Stimulated activated naive CD8-positive, alpha-beta T cell treated with anti-CD3 and anti-CD28 coated beads, Interleukin-15, Interleukin-2, amounts not matched to agents 100 U/mL and 50 U/mL, for 24 hours (primary cell): ENCODE measurements at regions not wholly inside any gene's neighbourhood (a gene's known extent, or its start where the extent isn't known, plus 50 kb on each side); places are given as distances from the start of the nearest gene placed in this dataset.

Experiments
- ATAC-seq: fragments of 150-1000 bp; cut with Tn5 transposase; one replicate; pipeline ENCODE4 v1.10.0; 2021
- DNase-seq: peaks from one replicate; pipeline ENCODE4 v3.0.0; 2021

DNA sequence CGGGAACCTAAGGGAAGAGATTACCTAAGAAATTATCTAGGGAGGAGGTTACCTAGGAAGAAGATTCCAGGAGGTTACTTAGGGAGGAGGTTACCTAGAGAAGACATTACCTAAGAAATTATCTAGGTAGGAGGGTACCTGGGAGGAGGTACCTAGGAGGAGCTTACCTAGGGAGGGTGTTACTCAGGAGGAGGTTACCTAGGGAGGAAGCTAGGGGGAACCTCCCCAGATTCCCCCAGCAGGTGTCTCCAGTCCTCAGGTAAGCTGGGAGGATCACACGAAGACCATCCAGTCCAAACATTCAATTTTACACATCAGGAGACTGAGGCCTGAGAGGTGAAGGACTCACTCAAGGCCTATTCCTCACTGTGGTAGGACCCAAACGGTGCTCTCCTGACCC is 482.8 kb downstream of the TBC1D22A start:
- no peak for ATAC-seq
- no peak for DNase-seq

DNA sequence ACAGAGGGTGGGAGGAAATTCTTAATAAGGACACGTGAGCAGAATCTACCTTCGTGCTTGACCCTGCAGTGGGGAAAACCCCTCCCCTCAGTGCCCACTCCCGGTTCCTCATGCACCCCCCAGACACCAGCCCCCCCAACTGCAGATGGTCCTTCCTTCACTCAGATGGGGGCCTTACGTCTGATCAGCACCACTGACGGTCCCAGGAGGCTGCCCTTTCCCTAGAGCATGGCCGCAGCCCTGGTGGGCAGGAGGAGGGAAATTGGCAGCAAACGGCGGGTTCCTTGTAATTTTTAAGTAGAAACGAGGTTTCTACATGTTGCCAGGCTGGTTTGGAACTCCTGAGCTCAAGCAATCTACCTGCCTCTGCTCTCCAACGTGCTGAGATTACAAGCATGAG is 477.7 kb downstream of the TBC1D22A start:
- DNase-seq (no peak), ATAC-seq (no peak)

DNA sequence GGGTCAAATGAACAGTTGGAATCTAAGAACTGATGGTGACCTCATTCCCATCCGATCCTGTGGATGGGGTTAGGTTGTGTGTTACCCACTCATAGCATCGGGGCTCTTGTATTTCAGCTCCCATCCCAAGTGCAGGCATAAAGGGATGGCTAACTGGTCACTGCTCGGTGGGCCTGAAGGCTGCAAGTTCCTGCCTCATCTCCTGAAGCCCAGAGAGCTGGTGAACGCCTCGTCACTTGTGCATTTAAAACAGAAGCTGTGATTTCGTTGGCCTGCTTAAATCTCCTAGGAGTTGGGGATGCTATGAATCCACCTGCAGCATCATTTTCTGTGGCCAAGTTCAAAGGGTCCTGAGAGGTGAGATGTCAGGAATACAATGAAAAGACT is 477.0 kb downstream of the TBC1D22A start:
- no peak for DNase-seq
- ATAC-seq, result no peak

DNA sequence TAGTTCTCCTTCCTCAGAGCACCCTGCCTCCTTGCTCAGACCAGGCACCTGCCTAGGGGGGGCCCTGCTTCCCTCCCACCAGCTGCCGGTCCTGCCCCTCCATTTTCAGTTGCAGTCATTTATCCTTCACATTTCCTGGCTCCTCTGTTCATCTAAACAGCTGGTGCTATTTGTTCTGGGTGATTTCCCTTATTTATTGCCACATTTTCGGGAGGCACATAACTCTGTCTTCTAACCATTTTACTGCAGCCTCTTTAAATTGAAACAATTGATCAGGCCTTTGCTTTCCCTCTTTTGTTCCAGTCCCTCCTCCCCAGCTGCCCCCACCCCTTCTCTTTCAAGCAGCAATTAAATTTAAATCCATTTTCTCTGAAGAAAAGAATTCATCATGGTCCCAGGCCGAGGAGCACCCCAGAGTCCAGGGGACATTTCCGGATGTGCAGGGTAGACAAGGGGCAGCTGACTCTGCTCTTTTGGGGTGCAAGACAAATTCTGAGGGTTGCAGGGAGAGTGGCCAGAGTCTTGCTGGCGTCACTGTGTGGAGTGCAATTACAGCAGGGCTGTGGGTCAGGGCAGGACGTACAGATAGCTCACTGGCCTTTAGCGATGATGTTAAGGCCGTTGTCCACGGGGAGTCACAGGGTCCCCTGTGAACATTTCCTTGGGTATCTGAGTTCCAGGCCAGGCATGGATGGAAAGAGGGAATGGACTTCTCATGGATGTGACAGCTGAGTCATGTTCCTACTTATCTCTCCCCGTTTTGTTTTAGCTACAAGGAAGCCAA is 476.4 kb downstream of the TBC1D22A start:
- ATAC-seq (no peak), DNase-seq (no peak)

DNA sequence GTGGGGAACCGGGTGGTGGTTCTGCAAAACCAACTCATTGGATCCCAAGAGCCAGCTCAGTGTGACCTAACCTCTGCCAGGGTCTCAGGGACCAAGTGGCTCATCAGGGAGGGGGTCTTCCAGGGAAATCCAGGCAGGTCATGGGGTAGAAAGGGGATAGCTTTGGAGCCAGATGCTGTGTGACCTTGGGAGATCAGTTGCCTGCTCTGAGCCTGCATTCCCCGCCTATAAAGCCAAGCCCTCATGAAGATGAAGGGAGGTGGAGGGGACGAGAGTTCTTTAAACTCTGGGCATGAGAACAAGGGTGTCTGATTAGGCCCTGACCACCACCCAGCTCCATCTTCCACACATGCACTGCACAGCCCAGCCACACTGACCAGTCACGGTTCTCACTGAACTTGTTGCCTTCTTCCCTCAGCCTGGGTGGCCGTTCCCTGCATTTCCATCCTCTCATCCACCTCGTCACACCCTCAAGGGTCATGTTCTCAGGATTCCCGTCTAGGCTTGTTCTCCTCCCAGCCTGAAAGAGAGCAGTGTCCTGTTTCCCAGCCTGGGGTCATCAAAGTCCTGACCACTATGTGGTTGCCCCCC is 475.5 kb downstream of the TBC1D22A start:
- DNase-seq (no peak), ATAC-seq (no peak)

DNA sequence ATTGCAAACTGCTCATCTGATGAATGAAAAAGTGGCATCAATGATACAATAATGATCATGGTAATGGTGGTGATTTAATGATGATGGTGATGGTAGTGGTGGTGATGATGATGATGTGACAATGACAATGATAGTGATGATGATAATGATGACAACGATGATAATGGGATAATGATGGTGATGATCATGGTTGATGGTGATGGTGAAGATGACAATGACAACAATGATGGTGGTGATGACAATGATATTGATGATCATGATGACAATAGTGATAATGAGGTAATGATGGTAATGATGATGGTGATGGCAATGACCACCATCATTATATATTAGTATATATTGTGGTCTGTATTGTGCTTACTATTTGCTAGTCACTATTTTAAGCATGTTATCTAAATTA is 474.3 kb downstream of the TBC1D22A start:
- DNase-seq, result no peak
- no peak for ATAC-seq

DNA sequence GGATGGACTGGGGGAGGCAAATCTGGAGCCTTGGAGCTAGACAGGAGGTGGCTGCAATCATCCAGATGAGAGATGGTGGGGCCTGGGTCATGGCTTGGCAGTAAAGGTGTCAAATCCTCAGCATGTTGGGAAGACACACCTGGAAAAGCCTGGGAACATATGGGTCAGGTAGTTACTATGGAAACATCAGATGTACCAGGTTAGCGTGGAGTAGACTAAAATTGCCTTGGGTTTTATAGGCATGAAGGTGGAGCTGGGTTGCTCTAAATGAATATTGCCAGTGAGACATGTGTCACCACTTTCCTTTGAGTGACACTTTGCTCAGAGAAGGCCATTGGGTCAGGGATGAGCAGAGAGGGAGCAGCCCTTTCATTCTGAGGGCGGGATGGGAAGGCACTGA is 473.7 kb downstream of the TBC1D22A start:
- ATAC-seq (no peak), DNase-seq (no peak)

DNA sequence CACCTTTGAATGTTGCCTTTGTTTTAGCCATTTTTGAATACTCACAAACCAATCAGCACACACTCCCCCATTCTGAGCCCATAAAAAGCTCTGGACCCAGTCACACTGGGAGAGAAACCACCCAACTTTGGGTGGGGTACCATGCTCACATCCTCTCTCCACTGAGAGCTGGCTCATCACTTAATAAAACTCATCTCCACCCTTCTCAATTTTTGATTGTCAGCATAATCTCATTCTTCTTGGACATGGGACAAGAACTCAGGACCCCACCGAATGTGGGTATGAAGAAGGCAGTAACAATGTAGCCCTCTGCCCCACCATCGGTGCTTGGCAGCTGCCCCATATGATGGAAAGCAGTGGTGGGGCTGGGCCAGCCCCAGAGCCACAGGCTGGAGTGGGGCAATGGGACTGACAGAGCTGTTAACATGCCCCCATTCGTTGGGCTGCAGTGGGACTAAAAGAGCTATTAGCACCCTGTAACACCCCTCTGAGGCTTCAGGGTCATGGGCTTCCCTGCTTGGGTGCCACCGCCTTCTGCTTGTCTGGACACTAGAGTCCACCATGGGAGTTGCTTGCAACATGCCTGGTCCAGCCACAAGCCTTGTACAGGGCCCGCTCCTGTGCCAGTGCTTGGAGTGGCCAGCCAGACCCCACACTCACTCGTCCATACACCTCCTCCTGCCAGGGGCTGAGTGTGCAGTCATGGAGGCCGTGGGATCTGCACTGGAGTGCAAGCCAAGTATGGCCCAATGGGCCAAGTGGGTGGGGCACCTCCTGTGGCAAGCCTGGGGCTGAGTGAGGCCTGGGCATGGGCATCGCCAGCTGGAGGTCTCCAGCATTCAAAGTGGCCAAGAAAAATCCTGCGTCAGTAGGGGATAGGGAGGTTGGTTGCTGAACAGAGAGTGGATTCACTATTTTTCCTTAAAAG is 471.1 kb downstream of the TBC1D22A start:
- ATAC-seq (no peak), DNase-seq (no peak)

DNA sequence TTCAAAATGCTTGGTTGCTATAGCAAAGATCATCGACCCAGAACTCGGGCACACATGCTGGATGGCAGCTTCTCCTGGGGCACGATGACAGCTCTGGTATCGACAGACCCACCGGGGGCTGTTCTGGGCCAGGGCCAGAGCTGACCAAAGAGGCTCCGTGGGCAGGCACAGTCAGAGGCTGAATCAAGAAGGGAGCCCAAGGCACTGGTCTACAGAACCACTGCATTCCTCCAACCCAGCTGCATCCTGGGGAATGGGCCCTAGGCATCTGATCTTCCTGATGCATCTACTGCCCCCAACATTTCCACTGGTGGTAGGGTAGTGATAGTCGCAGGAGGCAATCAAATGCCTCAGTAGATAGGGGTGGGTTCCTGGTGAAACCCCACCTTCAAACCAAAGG is 470.3 kb downstream of the TBC1D22A start:
- ATAC-seq (no peak), DNase-seq (no peak)

DNA sequence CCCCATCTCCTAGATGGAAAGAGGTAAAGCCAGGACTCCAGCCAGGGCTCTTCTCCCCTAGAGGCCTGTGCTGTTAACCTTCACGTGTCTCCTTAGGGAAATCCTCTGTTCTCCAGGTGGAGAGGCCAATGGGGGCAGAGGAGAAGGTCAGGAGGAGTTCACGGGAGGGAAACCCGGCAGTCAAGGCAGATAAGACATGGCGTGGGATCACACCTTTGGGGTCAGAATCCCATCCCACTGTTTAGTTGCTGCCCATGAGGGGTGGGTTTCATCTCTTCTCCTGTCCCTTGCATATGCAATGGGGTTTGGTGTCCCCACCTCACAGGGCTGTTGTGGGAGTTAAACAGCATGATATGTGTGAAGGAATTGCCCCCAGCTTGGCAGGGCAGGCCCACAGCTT is 469.7 kb downstream of the TBC1D22A start:
- no peak for ATAC-seq
- DNase-seq, result no peak

DNA sequence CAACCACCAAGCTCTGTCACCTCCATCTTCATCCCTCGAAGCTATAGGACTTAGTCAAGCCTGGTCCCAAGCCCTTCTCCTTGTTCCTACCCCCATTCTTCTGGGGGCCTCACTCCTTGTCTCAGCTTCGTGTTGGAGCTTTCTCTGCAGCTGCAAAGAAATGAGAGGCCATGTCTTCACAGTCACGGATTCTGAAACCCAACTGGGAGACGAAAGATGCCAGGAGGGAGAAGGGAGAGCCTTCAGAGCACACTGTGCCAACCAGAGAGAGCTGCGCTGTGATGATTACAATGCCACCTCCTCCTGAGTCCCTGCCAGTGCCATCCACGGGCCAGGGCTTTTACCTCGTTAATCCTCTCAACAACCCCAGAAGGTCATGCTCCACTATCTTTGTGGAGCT is 469.3 kb downstream of the TBC1D22A start:
- ATAC-seq, result no peak

DNA sequence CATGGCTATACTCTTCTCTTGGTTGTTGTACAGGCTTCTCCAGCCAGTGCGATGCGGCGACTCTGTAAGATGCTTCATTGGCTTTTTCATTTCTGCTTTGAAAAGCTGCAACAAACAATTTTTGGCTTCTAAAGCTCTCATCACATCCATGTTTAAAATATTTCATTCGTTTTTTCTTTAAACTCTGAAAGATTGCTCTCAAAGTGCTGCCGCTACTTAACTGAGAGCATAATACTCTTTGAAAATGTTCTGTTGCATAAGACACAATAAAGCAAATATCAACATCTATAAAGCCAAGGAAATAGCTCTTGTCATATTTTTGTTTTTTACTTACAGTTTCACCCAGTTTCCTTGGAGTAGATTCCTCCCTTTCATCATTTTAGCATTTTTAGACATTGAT is 468.3 kb downstream of the TBC1D22A start:
- DNase-seq, result no peak
- ATAC-seq, result no peak

More for the DNA sequence above, 469.3 kb downstream of the TBC1D22A start:
- DNase-seq, result no peak

DNA sequence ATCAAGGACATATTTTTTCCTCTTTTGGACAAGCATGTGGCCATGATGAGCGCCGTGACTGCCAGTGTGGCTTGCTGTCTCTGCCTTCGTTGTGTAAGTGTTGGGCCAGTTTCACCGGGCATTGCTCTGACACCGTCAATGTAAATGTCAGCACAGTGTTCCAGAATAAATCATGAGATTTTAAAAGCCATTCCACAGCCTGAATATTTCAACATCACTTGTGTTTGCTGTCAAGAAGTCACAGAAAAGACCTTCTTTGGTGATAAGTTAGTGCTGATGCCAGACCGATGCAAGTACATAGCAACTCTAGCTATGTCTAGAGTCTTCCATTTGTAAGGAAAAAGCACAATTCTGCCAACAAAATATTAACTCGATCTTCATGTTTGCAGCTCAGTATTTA is 467.8 kb downstream of the TBC1D22A start:
- ATAC-seq (no peak), DNase-seq (no peak)

DNA sequence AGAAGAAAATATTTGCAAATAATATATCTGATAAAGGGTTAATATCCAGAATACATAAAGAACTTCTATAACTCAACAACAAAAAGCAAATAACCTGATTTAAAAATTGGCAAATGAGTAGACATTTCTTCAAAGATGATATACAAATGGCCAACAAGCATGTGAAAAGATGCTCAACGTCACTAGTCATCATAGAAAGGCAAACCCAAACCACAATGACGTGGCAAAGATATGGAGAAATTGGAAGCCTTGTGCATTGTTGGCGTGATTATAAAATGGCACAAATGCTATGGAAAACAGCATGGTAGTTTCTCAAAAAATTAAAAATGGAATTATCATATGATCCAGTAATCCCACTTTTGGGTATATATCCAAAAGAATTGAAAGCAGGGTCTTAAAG is 466.3 kb downstream of the TBC1D22A start:
- no peak for DNase-seq
- no peak for ATAC-seq

DNA sequence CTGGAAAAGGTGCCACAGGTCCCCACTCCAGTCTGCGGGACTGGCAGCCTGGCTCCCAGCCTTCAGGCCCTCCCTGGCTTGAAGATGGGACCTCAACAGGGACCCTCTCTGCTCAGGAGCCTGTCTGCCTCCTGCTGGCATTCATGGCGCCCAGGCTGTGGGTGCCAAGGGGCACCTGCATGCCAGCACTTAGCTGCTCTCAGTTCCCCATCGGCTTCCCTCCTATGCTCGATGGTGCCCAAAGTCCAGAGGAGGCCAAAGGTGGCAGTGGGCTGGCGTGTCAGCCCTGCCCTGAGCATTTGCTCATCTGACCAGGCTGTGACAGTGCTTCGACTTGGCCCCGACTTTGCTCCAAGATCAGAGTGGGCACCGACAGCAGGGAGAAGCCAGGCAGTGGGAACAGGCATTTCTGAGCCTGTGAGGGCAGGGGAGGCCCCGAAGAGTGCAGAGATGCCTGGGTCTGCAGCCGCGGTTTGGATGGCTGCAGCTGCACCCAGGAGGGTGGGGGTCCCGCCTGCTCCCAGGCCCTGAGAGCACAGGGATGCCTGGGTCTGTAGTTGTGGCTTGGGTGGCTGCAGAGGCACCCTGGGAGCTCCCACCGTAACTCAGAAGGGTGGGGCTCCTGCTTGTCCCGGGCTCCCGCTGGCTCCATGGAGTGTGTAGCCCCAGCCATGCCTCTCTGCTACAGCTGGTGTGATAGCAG is 463.6 kb downstream of the TBC1D22A start:
- ATAC-seq, result no peak

DNA sequence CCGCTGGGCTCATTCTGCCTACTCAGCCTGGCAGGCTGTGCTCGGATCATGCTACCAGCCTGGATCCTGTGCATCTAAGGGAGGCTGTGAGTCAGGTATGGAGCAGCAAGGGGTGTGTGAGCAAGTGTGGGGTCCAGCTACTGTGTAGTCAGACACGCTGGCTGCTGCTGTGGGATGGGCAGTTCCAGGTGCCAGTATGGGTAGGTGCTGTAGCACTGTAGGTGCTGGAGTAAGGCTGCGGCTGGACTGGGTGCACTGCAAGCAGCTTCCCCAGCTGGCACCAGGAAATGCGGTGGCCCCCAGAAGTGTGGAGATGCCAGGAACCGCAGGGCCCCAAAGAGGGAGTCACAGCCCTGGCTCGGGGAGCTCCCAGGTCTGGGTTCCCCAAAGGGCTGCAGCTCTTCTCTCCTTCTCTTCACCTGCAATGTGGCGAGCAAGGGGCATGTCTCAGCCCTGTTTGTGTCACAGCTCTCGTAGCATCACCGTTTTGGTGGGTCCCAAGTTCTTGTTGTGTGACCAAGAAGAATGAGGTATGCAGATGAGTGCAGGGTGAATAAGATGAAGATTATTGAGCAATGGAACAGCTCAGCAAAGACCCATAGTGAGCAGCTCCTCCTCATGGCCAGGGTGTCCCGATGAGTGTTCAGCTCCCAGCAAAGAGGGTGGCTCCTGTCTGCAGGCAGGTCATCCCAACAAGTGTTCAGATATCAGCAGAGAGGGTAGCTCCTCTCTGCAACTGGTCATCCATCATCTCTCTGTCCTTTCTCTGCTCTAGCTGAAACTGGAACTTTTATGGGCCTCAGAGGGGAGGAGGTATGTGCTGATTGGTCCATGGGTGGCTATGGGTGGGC is 462.9 kb downstream of the TBC1D22A start:
- ATAC-seq, result no peak
- no peak for DNase-seq

More for the DNA sequence above, 463.6 kb downstream of the TBC1D22A start:
- no peak for DNase-seq
